Vagina (tissue), 2 donors: ENCODE measurements at regions not wholly inside any gene's neighbourhood (a gene's known extent, or its start where the extent isn't known, plus 50 kb on each side); places are given as distances from the start of the nearest gene placed in this dataset.

ENCODE experiments used
- DNase-seq, 2 donors: peaks; one replicate each; pipeline ENCODE4 v3.0.0-alpha.2; 2017; ENCODE audit errors: extremely low spot score in 2 of 2
- H3K27ac ChIP-seq: fragments of 200-600 bp; sonication (generic); one replicate; pipeline ENCODE4 v1.5.1; 2019
- H3K27me3 ChIP-seq: fragments of 200-600 bp; sonication (generic); one replicate; pipeline ENCODE4 v1.5.1; 2019
- H3K36me3 ChIP-seq, 2 donors: fragments of 200-600 bp; sonication (generic); one replicate each; pipeline ENCODE4 v1.5.1; 2017 to 2019
- H3K4me1 ChIP-seq: fragments of 200-600 bp; sonication (generic); one replicate; pipeline ENCODE4 v1.5.1; 2019
- H3K4me3 ChIP-seq, 2 donors: fragments of 200-600 bp; sonication (generic); 1 replicate in 1 of 2; 2 replicates in 1 of 2; pipeline ENCODE4 v1.5.1; 2016 to 2019
- H3K9me3 ChIP-seq: fragments of 200-600 bp; sonication (generic); one replicate; pipeline ENCODE4 v1.5.1; 2019
- POLR2A ChIP-seq, 2 donors: fragments of 450-650 bp; IDR thresholded peaks; one replicate each; pipeline ENCODE4 v1.6.1; 2017; ENCODE audit warnings: antibody characterized with exemption in 2 of 2, mild to moderate bottlenecking in 2 of 2, moderate library complexity in 2 of 2
- POLR2AphosphoS5 ChIP-seq, 2 donors: sonication (generic); formaldehyde crosslinking; IDR thresholded peaks; one replicate each; pipeline ENCODE4 v1.9.0; 2017; ENCODE audit warnings: antibody characterized with exemption in 2 of 2, mild to moderate bottlenecking in 2 of 2, low read depth in 1 of 2; ENCODE audit not compliant: insufficient read depth in 1 of 2
- intact Hi-C: fragments of 100-400 bp; cut with DNase I; formaldehyde crosslinking; loops from one replicate; pipeline ENCODE4 v1.15.1; 2023
- TF ChIP-seq, protein P1 (sequence below), 3 experiments: fragments of 450-650 bp in 2 of 3; fragments of 200-600 bp in 1 of 3; sonication (generic) in 1 of 3; IDR thresholded peaks; one replicate each; pipeline ENCODE4 v1.5.1; 2017 to 2019; ENCODE audit warnings: antibody characterized with exemption in 3 of 3, mild to moderate bottlenecking in 2 of 3, moderate library complexity in 2 of 3

DNA sequence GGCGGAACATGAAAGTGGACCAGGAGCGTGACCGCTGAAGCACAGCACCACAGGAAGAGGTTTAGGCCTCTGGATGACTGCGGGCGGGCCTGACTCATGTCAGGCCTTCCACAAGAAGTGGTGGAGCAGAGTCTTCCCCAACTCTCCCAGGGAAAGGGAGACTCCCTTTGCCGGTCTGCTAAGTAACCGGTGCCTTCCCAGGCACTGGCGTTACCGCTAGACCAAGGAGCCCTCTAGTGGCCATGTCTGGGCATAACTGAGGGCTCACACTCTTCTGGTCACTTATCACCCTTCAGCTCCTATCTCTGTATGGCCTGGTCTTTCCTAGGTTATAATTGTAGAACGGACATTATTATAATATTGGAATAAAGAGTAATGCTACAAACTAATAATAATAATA is 1931.9 kb downstream of the TP53TG3F start:
- Histone ChIP-seq H3K4me3 (no peak overlapping the region), H3K27ac (no peak overlapping the region), H3K36me3 (no peaks in the 10 kb centered on the region), H3K9me3 (no peaks in the 10 kb centered on the region), H3K4me1 (no peaks in the 10 kb centered on the region), H3K27me3 (no peaks in the 10 kb centered on the region)
- TF ChIP-seq, protein P1, sequence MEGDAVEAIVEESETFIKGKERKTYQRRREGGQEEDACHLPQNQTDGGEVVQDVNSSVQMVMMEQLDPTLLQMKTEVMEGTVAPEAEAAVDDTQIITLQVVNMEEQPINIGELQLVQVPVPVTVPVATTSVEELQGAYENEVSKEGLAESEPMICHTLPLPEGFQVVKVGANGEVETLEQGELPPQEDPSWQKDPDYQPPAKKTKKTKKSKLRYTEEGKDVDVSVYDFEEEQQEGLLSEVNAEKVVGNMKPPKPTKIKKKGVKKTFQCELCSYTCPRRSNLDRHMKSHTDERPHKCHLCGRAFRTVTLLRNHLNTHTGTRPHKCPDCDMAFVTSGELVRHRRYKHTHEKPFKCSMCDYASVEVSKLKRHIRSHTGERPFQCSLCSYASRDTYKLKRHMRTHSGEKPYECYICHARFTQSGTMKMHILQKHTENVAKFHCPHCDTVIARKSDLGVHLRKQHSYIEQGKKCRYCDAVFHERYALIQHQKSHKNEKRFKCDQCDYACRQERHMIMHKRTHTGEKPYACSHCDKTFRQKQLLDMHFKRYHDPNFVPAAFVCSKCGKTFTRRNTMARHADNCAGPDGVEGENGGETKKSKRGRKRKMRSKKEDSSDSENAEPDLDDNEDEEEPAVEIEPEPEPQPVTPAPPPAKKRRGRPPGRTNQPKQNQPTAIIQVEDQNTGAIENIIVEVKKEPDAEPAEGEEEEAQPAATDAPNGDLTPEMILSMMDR (IDR thresholded peaks at IDR 0.05), result peak in 1 of 3 experiments; percentile 29
- no peak for TF ChIP-seq POLR2A (IDR thresholded peaks at IDR 0.05)
- no peak for TF ChIP-seq POLR2AphosphoS5 (IDR thresholded peaks at IDR 0.05; ENCODE audit: insufficient read depth in 1 of 2, low read depth in 1 of 2)
- no peak for DNase-seq
- intact Hi-C loops, result no loop called here

DNA sequence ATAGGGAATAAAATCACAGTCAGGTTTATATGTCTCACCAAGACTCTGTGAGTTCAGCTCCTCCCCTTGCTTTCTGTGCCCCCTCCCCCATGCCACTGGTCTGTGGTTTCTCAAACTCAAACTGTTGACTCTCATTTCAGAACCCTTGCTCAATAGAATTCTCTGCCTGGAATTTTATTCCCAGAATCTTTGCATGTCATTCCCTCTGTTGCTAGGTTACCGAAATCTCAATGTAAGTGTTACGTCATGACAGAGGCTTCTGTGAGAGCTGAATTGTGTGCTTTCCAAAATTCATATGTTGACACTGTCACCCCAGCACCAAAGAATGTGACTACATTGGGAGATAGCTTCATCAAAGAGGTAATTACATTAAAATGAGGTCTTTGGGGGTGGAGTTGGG is 1938.8 kb downstream of the TP53TG3F start:
- Histone ChIP-seq H3K27ac (no peak overlapping the region), H3K36me3 (no peaks in the 10 kb centered on the region), H3K4me1 (no peaks in the 10 kb centered on the region), H3K27me3 (no peaks in the 10 kb centered on the region), H3K4me3 (no peak overlapping the region), H3K9me3 (no peaks in the 10 kb centered on the region)
- intact Hi-C loops, result no loop called here
- no peak for TF ChIP-seq POLR2AphosphoS5 (IDR thresholded peaks at IDR 0.05; ENCODE audit: insufficient read depth in 1 of 2, low read depth in 1 of 2)
- no peak for DNase-seq

DNA sequence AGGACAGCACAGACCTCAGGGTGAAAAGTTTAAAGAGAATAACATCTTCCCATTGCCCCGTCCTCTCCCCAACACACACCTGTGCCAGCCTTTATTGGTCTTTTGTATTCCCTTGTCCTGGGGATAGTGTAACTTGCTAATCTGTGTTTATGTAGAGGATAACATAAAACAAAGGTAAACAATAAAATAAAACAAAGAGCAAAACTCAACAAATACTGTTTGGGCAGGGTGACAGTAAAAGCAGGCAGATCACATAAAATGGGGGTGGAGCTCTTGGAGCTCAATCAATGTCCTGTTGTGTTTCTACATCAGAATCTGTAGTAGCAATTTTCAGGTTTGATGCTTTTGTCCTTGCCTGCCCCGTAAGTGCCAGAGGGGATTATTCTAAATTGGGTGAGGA is 1939.7 kb downstream of the TP53TG3F start:
- DNase-seq, result no peak
- Histone ChIP-seq H3K4me3 (no peak overlapping the region), H3K4me1 (no peaks in the 10 kb centered on the region), H3K9me3 (no peaks in the 10 kb centered on the region), H3K27ac (no peak overlapping the region), H3K36me3 (no peaks in the 10 kb centered on the region), H3K27me3 (no peaks in the 10 kb centered on the region)
- intact Hi-C loops, result no loop called here
- TF ChIP-seq, protein P1 (IDR thresholded peaks at IDR 0.05), result no peak
- no peak for TF ChIP-seq POLR2AphosphoS5 (IDR thresholded peaks at IDR 0.05; ENCODE audit: insufficient read depth in 1 of 2, low read depth in 1 of 2)
- TF ChIP-seq POLR2A (IDR thresholded peaks at IDR 0.05), result no peak

DNA sequence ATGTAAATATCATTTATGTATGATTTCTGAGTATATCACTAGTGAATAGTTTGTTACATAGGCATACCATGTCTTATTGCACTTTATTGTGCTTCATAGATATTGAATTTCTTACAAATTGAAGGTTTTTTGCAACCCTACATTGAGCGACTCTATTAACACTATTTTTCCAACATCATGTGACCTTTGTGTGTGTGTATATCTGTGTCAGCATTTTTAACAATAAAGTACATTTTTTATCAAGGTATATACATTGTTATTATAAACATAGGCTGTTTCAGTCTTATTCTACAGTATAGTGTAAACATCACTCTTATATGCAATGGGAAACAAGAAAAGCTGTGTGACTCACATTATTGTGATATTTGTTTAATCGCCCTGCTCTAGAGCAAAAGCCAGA is 1944.9 kb downstream of the TP53TG3F start:
- Histone ChIP-seq H3K4me1 (no peaks in the 10 kb centered on the region), H3K27ac (no peak overlapping the region), H3K4me3 (no peak overlapping the region), H3K27me3 (no peaks in the 10 kb centered on the region), H3K36me3 (no peaks in the 10 kb centered on the region), H3K9me3 (no peaks in the 10 kb centered on the region)
- intact Hi-C loops, result no loop called here
- TF ChIP-seq POLR2AphosphoS5 (IDR thresholded peaks at IDR 0.05; ENCODE audit: insufficient read depth in 1 of 2, low read depth in 1 of 2), result no peak
- TF ChIP-seq, protein P1 (IDR thresholded peaks at IDR 0.05), result no peak
- no peak for TF ChIP-seq POLR2A (IDR thresholded peaks at IDR 0.05)
- no peak for DNase-seq

DNA sequence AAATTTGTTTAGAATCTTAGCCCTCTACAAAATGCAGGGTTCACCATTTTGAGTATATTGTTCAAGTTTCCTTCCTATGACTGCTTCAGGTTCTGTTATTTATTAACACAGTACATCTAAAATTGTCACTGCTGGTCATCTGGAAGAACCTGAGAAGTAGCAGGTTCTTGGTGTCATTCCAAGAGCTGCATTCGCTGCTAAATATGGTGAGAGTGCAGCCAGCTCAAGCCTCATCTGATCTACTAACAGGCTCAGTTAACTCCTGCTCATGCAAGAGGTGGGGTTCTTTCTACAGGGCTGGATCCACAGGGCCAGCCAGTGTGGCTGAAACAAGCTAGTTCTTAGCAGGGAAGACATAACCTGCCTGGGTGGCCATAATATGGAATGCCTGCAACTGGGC is 1946.1 kb downstream of the TP53TG3F start:
- H3K4me1 ChIP-seq, result no peaks in the 10 kb centered on the region
- H3K9me3 ChIP-seq, result no peaks in the 10 kb centered on the region
- DNase-seq, result no peak
- TF ChIP-seq POLR2A (IDR thresholded peaks at IDR 0.05), result no peak
- TF ChIP-seq, protein P1 (IDR thresholded peaks at IDR 0.05), result no peak
- no peak overlapping the region for H3K4me3 ChIP-seq
- no peak overlapping the region for H3K27ac ChIP-seq
- intact Hi-C loops, result no loop called here
- no peaks in the 10 kb centered on the region for H3K36me3 ChIP-seq
- no peaks in the 10 kb centered on the region for H3K27me3 ChIP-seq

DNA sequence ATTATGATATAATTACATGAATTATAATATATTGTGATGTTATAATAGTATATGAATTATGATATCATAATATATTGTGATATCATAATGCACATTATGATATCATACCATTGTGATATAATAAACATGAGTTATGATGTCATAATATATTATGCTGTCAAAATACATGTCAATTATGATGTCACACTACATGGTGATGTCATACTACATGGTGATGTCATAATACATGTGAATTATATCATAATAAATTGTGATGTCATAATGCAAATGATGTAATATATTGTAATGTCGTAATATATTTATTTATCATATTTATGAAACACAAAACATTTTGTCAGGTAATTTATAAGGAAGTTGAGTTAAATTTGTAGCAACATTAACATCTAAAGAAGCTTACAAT is 1950.1 kb downstream of the TP53TG3F start:
- no peak for TF ChIP-seq POLR2A (IDR thresholded peaks at IDR 0.05)
- TF ChIP-seq, protein P1 (IDR thresholded peaks at IDR 0.05), result no peak
- no peak for TF ChIP-seq POLR2AphosphoS5 (IDR thresholded peaks at IDR 0.05; ENCODE audit: insufficient read depth in 1 of 2, low read depth in 1 of 2)
- no peaks in the 10 kb centered on the region for H3K36me3 ChIP-seq
- no peak overlapping the region for H3K4me3 ChIP-seq
- no peaks in the 10 kb centered on the region for H3K9me3 ChIP-seq
- H3K27ac ChIP-seq, result no peak overlapping the region
- intact Hi-C loops, result no loop called here
- no peaks in the 10 kb centered on the region for H3K27me3 ChIP-seq
- no peak for DNase-seq
- H3K4me1 ChIP-seq, result no peaks in the 10 kb centered on the region
